ENCODE measurements at regions not wholly inside any gene's neighbourhood (a gene's known extent, or its start where the extent isn't known, plus 50 kb on each side); places are given as distances from the start of the nearest gene placed in this dataset.

DNA sequence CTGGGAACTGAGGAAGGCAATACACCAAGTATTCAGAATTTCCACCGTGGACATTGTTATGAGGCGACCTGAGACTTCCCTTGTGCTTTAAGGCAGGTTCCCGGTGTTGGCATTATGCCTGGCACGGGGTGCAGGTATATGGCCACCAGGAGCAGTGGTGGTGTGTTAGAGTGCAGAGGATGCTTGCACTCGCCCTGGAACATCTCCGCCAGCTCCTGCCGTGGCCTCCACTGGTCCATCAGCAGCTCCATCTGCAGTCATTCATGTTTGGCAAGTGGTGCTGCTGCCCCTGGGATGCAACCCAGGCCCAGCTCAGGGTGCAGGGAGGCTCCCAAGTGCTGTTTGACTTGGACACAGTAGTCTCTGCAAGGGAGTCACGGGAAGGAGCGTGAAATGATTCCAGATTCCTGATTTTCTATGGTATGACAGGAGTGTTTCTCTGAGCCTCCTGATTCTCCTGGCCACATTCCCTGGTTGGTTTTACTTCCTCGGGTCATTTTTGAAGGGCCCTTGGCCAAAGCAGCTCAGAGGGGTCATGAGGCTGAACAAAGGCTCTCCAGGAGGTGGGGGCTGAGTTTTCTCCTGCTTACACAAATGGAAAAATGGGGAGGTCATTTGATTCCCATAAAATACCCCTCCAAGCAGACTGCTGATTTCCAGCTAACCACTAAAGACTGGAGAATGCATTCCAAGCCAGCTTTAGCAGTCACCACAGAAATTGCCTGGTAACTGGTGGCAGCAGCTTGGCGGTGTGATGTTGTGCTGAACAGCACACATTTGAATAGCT is 60.4 kb upstream of the PSEN2 start:
- DNase-seq: no peak
- intact Hi-C loops (cut with DNase I): no loop called here

DNA sequence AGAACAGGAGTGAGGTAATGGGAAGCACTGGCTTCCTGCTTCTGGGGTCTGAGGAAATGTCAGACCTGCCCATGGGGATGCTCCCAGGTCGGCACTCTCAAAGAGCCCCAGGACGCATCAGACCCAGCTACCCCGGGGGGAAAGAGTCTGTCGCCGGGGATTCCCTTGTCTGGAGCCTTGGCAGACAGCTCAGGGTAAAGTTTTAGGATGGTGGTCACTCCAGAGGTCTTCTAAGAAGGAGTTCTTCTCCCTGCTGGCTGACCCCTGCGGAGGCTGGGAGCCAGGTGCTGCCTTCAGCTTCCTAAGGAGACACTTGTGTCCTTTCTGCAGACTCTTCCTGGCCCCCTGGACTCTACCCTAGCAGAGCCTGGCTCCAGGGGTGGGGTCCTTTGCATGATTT is 61.9 kb upstream of the PSEN2 start:
- H3K4me1 ChIP-seq: peaks cover 3% of the 10 kb centered on the region
- H3K27me3 ChIP-seq (ENCODE audit: insufficient read depth in 3 of 3, low read length in 2 of 3): no peaks in the 10 kb centered on the region
- H3K36me3 ChIP-seq (ENCODE audit: insufficient read depth in 1 of 2, low read depth in 1 of 2): no peaks in the 10 kb centered on the region
- no peaks in the 10 kb centered on the region for H3K9me3 ChIP-seq
- H3K27ac ChIP-seq: no peak overlapping the region
- TF ChIP-seq, protein P1, sequence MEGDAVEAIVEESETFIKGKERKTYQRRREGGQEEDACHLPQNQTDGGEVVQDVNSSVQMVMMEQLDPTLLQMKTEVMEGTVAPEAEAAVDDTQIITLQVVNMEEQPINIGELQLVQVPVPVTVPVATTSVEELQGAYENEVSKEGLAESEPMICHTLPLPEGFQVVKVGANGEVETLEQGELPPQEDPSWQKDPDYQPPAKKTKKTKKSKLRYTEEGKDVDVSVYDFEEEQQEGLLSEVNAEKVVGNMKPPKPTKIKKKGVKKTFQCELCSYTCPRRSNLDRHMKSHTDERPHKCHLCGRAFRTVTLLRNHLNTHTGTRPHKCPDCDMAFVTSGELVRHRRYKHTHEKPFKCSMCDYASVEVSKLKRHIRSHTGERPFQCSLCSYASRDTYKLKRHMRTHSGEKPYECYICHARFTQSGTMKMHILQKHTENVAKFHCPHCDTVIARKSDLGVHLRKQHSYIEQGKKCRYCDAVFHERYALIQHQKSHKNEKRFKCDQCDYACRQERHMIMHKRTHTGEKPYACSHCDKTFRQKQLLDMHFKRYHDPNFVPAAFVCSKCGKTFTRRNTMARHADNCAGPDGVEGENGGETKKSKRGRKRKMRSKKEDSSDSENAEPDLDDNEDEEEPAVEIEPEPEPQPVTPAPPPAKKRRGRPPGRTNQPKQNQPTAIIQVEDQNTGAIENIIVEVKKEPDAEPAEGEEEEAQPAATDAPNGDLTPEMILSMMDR (IDR thresholded peaks at IDR 0.05): no peak
- ATAC-seq (no peak), DNase-seq (no peak)
- intact Hi-C loops (cut with DNase I): no loop called here
- 87 to 90% (median 88%) methylated on average over 6 of the region's 6 CpGs for WGBS, 3 donors
- H3K4me3 ChIP-seq: no peak overlapping the region

More for the DNA sequence above, 60.4 kb upstream of the PSEN2 start:
- WGBS, 3 donors: 65 to 67% (median 67%) methylated on average over 11 of the region's 11 CpGs
- H3K36me3 ChIP-seq (ENCODE audit: insufficient read depth in 1 of 2, low read depth in 1 of 2): no peaks in the 10 kb centered on the region
- peaks cover 17% of the 10 kb centered on the region for H3K4me1 ChIP-seq
- TF ChIP-seq, protein P1 (IDR thresholded peaks at IDR 0.05): no peak
- H3K9me3 ChIP-seq: no peaks in the 10 kb centered on the region
- no peak overlapping the region for H3K4me3 ChIP-seq
- H3K27me3 ChIP-seq (ENCODE audit: insufficient read depth in 3 of 3, low read length in 2 of 3): no peaks in the 10 kb centered on the region
- H3K27ac ChIP-seq: no peak overlapping the region
- no peak for ATAC-seq

DNA sequence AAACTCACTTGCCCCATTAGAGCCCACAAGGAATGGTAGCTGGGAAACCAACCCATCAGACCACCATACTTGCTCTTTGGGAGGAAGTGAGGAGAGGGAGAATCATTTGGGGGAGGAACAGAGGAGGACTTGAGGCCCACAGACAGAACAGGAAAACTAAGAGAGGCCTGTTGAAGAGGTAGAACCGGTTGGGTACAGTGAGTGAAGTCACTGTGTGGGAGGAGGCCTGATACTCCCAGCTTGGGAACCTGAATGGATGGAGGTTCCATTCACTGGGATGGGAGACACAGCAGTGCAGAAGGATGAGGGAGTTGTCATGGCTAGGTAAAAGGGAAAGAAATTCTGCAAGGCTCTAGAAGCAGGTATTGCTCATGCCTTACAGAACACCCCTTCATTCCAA is 63.4 kb upstream of the PSEN2 start:
- DNase-seq (no peak), ATAC-seq (no peak)
- TF ChIP-seq, protein P1 (IDR thresholded peaks at IDR 0.05): no peak
- Histone ChIP-seq H3K27ac (no peak overlapping the region), H3K36me3 (ENCODE audit: insufficient read depth in 1 of 2, low read depth in 1 of 2) (no peaks in the 10 kb centered on the region), H3K4me1 (no peaks in the 10 kb centered on the region), H3K4me3 (no peak overlapping the region), H3K9me3 (no peaks in the 10 kb centered on the region), H3K27me3 (ENCODE audit: insufficient read depth in 3 of 3, low read length in 2 of 3) (no peaks in the 10 kb centered on the region)
- intact Hi-C loops (cut with DNase I): no loop called here
- WGBS, 3 donors: 60 to 82% (median 68%) methylated on average over 1 of the region's 1 CpG

DNA sequence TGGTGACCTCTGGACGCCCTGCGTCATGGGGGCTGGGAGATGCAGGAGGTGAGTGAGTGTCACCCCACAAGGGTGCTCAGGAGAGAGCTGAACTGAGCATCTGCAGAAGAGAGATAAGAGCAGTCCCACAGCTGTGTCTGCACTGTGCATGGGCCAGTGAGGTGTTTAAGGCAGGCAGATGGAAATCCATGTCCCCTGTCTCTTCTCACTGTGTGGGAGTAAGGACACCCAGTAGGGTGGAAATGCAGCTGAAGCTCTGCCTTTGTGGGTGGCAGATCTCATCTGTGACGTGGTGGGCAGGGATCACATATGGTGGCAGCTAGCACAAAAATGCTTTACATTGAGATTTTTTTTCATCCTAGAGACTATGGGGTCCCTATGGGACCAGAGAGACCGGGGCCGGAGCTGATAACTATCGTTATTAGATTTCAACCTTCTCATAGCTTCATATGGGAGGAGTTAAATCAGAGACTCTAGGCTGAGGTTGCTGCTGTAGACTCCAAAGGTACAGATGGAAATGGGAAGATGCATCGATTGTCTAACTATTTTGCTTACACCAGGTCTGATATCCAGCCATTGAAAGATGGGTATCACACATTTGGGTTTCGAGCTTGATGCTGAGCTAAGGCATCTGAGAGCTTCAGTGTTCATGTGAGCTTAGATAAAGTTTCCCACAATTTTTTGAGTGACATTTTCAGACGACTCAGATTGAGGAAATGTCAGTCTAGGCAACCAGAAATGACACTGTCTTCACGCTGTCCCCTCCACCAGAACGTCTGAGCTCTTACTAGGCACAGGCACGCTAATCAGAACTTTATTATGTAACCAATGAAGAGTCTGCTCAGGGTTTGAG is 65.3 kb upstream of the PSEN2 start:
- Histone ChIP-seq H3K36me3 (ENCODE audit: insufficient read depth in 1 of 2, low read depth in 1 of 2) (no peaks in the 10 kb centered on the region), H3K4me3 (no peak overlapping the region), H3K9me3 (no peaks in the 10 kb centered on the region), H3K27me3 (ENCODE audit: insufficient read depth in 3 of 3, low read length in 2 of 3) (no peaks in the 10 kb centered on the region), H3K27ac (no peak overlapping the region), H3K4me1 (no peaks in the 10 kb centered on the region)
- intact Hi-C loops (cut with DNase I): no loop called here
- WGBS, 3 donors: 87 to 88% (median 87%) methylated on average over 12 of the region's 12 CpGs
- ATAC-seq (no peak), DNase-seq (no peak)
- TF ChIP-seq, protein P1 (IDR thresholded peaks at IDR 0.05): no peak
